ENCODE measurements at regions not wholly inside any gene's neighbourhood (a gene's known extent, or its start where the extent isn't known, plus 50 kb on each side); places are given as distances from the start of the nearest gene placed in this dataset.

GRCh38 chr15:91769894-91770293, 83.6 kb upstream of the SLCO3A1 start:
- TF ChIP-seq CTCF (IDR thresholded peaks at IDR 0.05; ENCODE audit: insufficient read depth, low read length, poor library complexity, severe bottlenecking), result no peak
- TF ChIP-seq EZH2phosphoT487 (conservative IDR thresholded peaks at IDR 0.05; ENCODE audit: low read length), result no peak

All from SU-DHL-6 (cell line).